ENCODE measurements at regions not wholly inside any gene's neighbourhood (a gene's known extent, or its start where the extent isn't known, plus 50 kb on each side); places are given as distances from the start of the nearest gene placed in this dataset.

- no peak overlapping the region for H3K9ac ChIP-seq
- no peak overlapping the region for H3K27ac ChIP-seq
- H4K20me1 ChIP-seq (ENCODE audit: insufficient read depth): no peaks in the 10 kb centered on the region
- no peak overlapping the region for H3K4me2 ChIP-seq
- H3K36me3 ChIP-seq (ENCODE audit: insufficient read depth): no peaks in the 10 kb centered on the region
- no peak overlapping the region for H3K4me3 ChIP-seq (IDR thresholded peaks at IDR 0.05; ENCODE audit: insufficient read depth, low read depth, low read length)
- no peak overlapping the region for H2AFZ ChIP-seq (ENCODE audit: low read depth)
- no peaks in the 10 kb centered on the region for H3K79me2 ChIP-seq (ENCODE audit: insufficient read depth, low read depth)
- no peaks in the 10 kb centered on the region for H3K4me1 ChIP-seq (ENCODE audit: low read depth, poor library complexity, severe bottlenecking)
- H3K27me3 ChIP-seq (ENCODE audit: insufficient read depth, low read depth): no peaks in the 10 kb centered on the region
- no peak for TF ChIP-seq CTCF (conservative IDR thresholded peaks at IDR 0.05; ENCODE audit: low read depth, low read length)
Observed at GRCh38 chr6:146895772-146896061, 296.9 kb downstream of the ADGB start.

GRCh38 chr6:146896062-146896813, 297.5 kb downstream of the ADGB start:
- Histone ChIP-seq H3K4me3 (IDR thresholded peaks at IDR 0.05; ENCODE audit: insufficient read depth, low read depth, low read length) (no peak overlapping the region), H3K36me3 (ENCODE audit: insufficient read depth) (no peaks in the 10 kb centered on the region), H3K27me3 (ENCODE audit: insufficient read depth, low read depth) (no peaks in the 10 kb centered on the region), H3K27ac (no peak overlapping the region), H2AFZ (ENCODE audit: low read depth) (no peak overlapping the region), H4K20me1 (ENCODE audit: insufficient read depth) (no peaks in the 10 kb centered on the region), H3K79me2 (ENCODE audit: insufficient read depth, low read depth) (no peaks in the 10 kb centered on the region), H3K4me1 (ENCODE audit: low read depth, poor library complexity, severe bottlenecking) (no peaks in the 10 kb centered on the region), H3K4me2 (no peak overlapping the region), H3K9ac (no peak overlapping the region)
- TF ChIP-seq CTCF (conservative IDR thresholded peaks at IDR 0.05; ENCODE audit: low read depth, low read length): no peak

- TF ChIP-seq CTCF (conservative IDR thresholded peaks at IDR 0.05; ENCODE audit: low read depth, low read length): no peak
- Histone ChIP-seq H3K9ac (no peak overlapping the region), H3K27ac (no peak overlapping the region), H2AFZ (ENCODE audit: low read depth) (no peak overlapping the region), H4K20me1 (ENCODE audit: insufficient read depth) (no peaks in the 10 kb centered on the region), H3K4me1 (ENCODE audit: low read depth, poor library complexity, severe bottlenecking) (no peaks in the 10 kb centered on the region), H3K4me2 (no peak overlapping the region), H3K27me3 (ENCODE audit: insufficient read depth, low read depth) (no peaks in the 10 kb centered on the region), H3K79me2 (ENCODE audit: insufficient read depth, low read depth) (no peaks in the 10 kb centered on the region), H3K4me3 (IDR thresholded peaks at IDR 0.05; ENCODE audit: insufficient read depth, low read depth, low read length) (no peak overlapping the region), H3K36me3 (ENCODE audit: insufficient read depth) (no peaks in the 10 kb centered on the region)
Observed at GRCh38 chr6:146896960-146897701, 298.4 kb downstream of the ADGB start.

GRCh38 chr6:146898069-146898887, 299.5 kb downstream of the ADGB start:
- Histone ChIP-seq H3K4me2 (no peak overlapping the region), H4K20me1 (ENCODE audit: insufficient read depth) (no peaks in the 10 kb centered on the region)
- no peak for TF ChIP-seq CTCF (conservative IDR thresholded peaks at IDR 0.05; ENCODE audit: low read depth, low read length)

More at GRCh38 chr6:146898069-146898887, 299.5 kb downstream of the ADGB start:
- Histone ChIP-seq H3K4me1 (ENCODE audit: low read depth, poor library complexity, severe bottlenecking) (no peaks in the 10 kb centered on the region), H3K27ac (no peak overlapping the region), H3K4me3 (IDR thresholded peaks at IDR 0.05; ENCODE audit: insufficient read depth, low read depth, low read length) (no peak overlapping the region), H2AFZ (ENCODE audit: low read depth) (no peak overlapping the region), H3K27me3 (ENCODE audit: insufficient read depth, low read depth) (no peaks in the 10 kb centered on the region), H3K79me2 (ENCODE audit: insufficient read depth, low read depth) (no peaks in the 10 kb centered on the region), H3K36me3 (ENCODE audit: insufficient read depth) (no peaks in the 10 kb centered on the region), H3K9ac (no peak overlapping the region)

Data from KMS-11 (cell line).